Activated CD8-positive, alpha-beta T cell treated with anti-CD3 and anti-CD28 coated beads, Interleukin-2, amount 10 ng/mL, durations not matched to agents 7 days and 5 days (primary cell): ENCODE measurements at regions not wholly inside any gene's neighbourhood (a gene's known extent, or its start where the extent isn't known, plus 50 kb on each side); places are given as distances from the start of the nearest gene placed in this dataset.
"Not testable (repeated sequence)": the region's sequence is repeated elsewhere in the genome, so short reads cannot be mapped to it uniquely, and the experiment has no call there.

Experiments used
- ATAC-seq: fragments of 150-1000 bp; cut with Tn5 transposase; one replicate; pipeline ENCODE4 v1.10.0; 2021; ENCODE audit warnings: moderate library complexity
- CTCF ChIA-PET: fragments of 350-600 bp; sonication (Branson Sonifier 250); formaldehyde crosslinking; loops from one replicate; lab custom pipeline; 2021; ENCODE audit warnings: antibody characterized with exemption; lab: Charles Lee
- POLR2A ChIA-PET: fragments of 350-600 bp; sonication (Branson Sonifier 250); formaldehyde crosslinking; loops from one replicate; lab custom pipeline; 2021; ENCODE audit warnings: antibody characterized with exemption; lab: Charles Lee
- DNase-seq: peaks from one replicate; pipeline ENCODE4 v3.0.0-alpha.2; 2020
- H3K27ac Mint-ChIP-seq: one replicate; pipeline ENCODE4 v1.8.0; 2021; ENCODE audit warnings: mild to moderate bottlenecking, mixed read lengths
- H3K27me3 Mint-ChIP-seq: one replicate; pipeline ENCODE4 v1.8.0; 2021; ENCODE audit warnings: low read depth, mixed read lengths
- H3K36me3 Mint-ChIP-seq: one replicate; pipeline ENCODE4 v1.8.0; 2021; ENCODE audit warnings: low read depth, mixed read lengths
- H3K4me1 Mint-ChIP-seq: one replicate; pipeline ENCODE4 v1.8.0; 2021; ENCODE audit warnings: low read depth, mixed read lengths
- H3K4me3 Mint-ChIP-seq: one replicate; pipeline ENCODE4 v1.8.0; 2021; ENCODE audit warnings: mild to moderate bottlenecking, mixed read lengths
- H3K9me3 Mint-ChIP-seq: one replicate; pipeline ENCODE4 v1.8.0; 2022; ENCODE audit warnings: mixed read lengths; ENCODE audit not compliant: insufficient read depth

DNA sequence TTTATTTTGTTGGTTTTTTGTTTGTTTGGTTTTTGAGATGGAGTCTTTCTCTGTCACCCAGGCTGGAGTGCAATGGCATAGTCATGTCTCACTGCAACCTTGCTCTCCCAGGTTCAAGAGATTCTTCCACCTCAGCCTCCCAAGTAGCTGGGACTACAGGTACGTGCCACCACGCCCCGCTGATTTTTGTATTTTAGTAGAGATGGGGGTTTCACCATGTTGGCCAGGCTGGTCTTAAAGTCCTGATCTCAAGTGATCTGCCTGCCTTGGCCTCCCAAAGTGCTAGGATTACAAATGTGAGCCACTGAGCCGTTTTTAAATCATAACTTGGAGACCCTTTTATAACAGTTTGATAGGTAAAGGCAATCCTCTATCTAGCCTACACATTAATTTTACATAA, 95.9 kb upstream of the MIR17HG start:
- H3K4me1 Mint-ChIP-seq, H3K27me3 Mint-ChIP-seq, POLR2A ChIA-PET, H3K9me3 Mint-ChIP-seq, ATAC-seq, DNase-seq, H3K36me3 Mint-ChIP-seq, CTCF ChIA-PET, H3K4me3 Mint-ChIP-seq, H3K27ac Mint-ChIP-seq: not testable (repeated sequence)

DNA sequence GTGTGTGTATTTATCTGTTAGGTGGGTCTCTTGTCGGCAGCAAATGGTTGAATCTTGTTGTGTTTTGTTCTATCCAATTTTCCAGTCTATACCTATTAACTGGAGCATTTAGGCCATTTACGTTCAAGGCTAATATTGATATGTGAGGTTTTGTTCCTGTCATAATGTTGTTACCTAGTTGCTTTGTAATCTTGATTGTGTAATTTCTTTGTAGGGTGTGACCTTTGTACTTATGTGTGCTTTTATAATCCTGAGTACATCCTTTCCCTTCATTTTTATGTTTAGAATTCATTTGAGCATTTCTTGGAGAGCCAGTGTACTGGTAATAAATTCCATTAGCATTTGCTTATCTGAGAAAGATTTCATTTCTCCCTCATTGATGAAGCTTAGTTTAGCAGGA, 83.0 kb upstream of the MIR17HG start:
- DNase-seq (no peak), ATAC-seq (no peak)
- no peak overlapping the region for H3K27ac Mint-ChIP-seq
- no peak overlapping the region for H3K4me3 Mint-ChIP-seq
- CTCF ChIA-PET, result no interaction called here
- H3K27me3 Mint-ChIP-seq, result peaks cover 5% of the 10 kb centered on the region
- H3K4me1 Mint-ChIP-seq, result no peaks in the 10 kb centered on the region
- POLR2A ChIA-PET, result no interaction called here
- H3K36me3 Mint-ChIP-seq, result no peaks in the 10 kb centered on the region
- H3K9me3 Mint-ChIP-seq, result peaks cover 4% of the 10 kb centered on the region

DNA sequence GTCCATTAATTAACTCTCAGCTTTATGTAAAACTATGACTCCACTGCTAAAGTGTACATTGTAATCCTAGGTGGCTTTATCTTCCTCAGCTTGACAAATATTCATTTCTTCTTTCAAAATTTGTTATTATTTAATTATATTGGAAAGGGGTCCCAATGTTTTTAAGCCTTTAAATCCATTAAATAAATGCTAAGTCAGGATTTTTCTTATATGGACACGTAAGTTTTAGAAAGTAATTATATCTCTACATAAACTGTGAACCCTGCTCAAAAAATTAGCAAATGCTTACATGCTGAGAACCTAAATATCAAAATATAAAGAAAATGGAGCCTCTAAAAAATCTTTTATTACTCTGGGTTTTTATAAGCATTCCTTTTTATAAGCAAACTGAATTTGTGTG, 78.2 kb upstream of the MIR17HG start:
- POLR2A ChIA-PET, result no interaction called here
- H3K4me1 Mint-ChIP-seq, result peaks cover 9% of the 10 kb centered on the region
- CTCF ChIA-PET, result no interaction called here
- H3K36me3 Mint-ChIP-seq, result no peaks in the 10 kb centered on the region
- no peak overlapping the region for H3K4me3 Mint-ChIP-seq
- H3K27me3 Mint-ChIP-seq, result peaks cover 5% of the 10 kb centered on the region
- no peak overlapping the region for H3K27ac Mint-ChIP-seq
- DNase-seq (no peak), ATAC-seq (no peak)
- peaks cover 4% of the 10 kb centered on the region for H3K9me3 Mint-ChIP-seq

DNA sequence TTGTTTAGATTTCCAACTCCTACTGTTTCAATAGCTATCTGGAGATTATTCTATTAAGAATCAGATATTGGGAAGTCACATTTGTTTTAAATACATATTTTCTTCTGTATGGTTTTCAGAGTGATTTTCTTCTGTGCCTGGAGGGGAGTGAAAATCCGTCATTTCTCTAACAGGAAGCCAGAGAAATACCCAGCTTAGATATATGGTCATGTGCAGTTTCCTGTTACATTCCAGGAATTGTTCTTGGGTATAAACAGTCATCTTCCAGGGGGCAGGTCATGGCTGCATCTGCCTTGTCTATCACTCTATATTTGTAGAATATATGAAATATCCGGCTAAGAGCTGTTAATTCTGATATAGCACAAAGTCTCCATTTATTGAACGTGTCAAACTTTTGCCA, 77.5 kb upstream of the MIR17HG start:
- Mint-ChIP-seq H3K36me3 (no peaks in the 10 kb centered on the region), H3K4me3 (no peak overlapping the region), H3K4me1 (peaks cover 9% of the 10 kb centered on the region), H3K9me3 (peaks cover 2% of the 10 kb centered on the region), H3K27me3 (peaks cover 5% of the 10 kb centered on the region), H3K27ac (no peak overlapping the region)
- ATAC-seq (no peak), DNase-seq (no peak)
- CTCF ChIA-PET, result no interaction called here
- POLR2A ChIA-PET, result interaction anchor here (0.6 kb wide), 1 partner anchor 50 kb away, joined by 3 read pairs; no protein-coding TSS in a partner anchor

DNA sequence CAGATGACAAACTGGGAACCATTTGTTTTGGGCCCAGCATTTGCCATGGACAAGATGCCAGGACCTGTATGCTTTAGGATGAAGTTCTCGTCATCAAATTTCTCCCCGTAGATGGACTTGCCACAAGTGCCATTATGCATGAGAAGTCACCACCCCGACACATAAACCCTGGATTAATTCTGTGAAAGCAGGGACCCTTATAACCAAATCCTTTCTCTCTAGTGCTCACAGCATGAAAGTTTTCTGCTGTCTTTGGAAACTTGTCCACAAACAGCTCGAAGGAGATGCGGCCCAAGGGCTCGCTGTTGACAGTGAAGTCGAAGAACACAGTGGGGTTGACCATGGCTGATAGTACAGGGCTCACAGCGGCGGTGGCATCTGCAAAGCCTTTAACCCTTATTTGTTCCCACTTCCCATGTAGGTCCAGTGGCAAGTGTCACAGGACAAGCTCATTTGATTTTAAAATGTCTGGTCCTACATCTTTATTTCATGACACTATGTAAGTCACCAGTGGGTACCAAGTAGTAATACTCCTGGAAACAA, 75.2 kb upstream of the MIR17HG start:
- DNase-seq, result no peak
- peaks cover 9% of the 10 kb centered on the region for H3K4me1 Mint-ChIP-seq
- H3K27ac Mint-ChIP-seq, result no peak overlapping the region
- POLR2A ChIA-PET, result no interaction called here
- H3K9me3 Mint-ChIP-seq, result no peaks in the 10 kb centered on the region
- H3K36me3 Mint-ChIP-seq, result no peaks in the 10 kb centered on the region
- H3K4me3 Mint-ChIP-seq, result no peak overlapping the region
- no peak for ATAC-seq
- CTCF ChIA-PET, result no interaction called here
- H3K27me3 Mint-ChIP-seq, result peaks cover 5% of the 10 kb centered on the region

DNA sequence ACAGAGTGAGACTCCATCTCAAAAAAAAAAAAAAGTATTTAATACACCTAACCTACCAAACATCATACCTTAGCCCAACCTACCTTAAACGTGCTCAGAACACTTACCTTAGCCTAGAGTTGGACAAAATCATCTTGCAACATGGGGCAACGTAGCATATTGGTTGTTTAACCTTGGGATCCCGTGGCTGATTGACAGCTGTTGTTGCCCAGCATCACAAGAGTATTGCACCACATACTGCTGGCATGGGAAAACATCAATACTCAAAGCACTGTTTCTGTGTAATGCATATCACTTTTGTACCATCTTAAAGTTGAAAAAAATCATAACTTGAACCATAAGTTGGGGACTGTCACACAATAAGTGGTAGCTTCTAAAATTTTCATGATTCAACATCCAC, 73.8 kb upstream of the MIR17HG start:
- H3K9me3 Mint-ChIP-seq, result no peaks in the 10 kb centered on the region
- CTCF ChIA-PET, result no interaction called here
- DNase-seq, result no peak
- no peak for ATAC-seq
- no peak overlapping the region for H3K27ac Mint-ChIP-seq
- no peak overlapping the region for H3K4me3 Mint-ChIP-seq
- peaks cover 9% of the 10 kb centered on the region for H3K4me1 Mint-ChIP-seq
- POLR2A ChIA-PET, result no interaction called here
- H3K36me3 Mint-ChIP-seq, result no peaks in the 10 kb centered on the region
- peaks cover 4% of the 10 kb centered on the region for H3K27me3 Mint-ChIP-seq

DNA sequence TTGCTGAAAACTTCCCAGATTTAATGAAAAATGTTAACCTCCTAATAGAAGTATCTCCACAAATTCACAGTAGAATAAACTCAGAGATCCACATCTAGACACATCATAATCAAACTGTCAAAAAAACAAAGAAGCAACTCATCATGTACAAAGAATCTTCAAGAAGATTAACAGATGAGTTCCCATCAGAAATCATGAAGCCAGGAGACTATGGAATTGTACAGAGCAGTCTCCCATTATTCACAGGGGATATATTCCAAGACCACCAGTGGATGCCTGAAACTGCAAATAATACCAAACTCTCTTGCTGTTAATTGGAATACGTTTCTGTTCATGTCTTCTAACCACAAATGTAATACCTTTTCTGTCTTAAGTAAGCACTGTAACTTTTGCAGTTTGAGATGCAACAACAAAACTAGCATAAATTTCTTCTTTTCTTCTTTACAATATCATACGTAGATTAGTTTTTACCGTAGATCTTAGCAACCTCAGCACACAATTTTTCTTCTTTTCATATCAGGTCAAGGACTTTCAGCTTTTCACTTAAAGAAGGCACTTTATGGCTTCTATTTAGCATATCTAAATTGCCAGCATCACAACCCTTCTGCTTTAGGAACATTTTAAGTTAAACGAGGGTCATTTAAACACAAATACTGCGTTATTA, 70.3 kb upstream of the MIR17HG start:
- Mint-ChIP-seq H3K9me3 (no peaks in the 10 kb centered on the region), H3K4me3 (no peak overlapping the region), H3K4me1 (no peaks in the 10 kb centered on the region), H3K27ac (no peak overlapping the region), H3K36me3 (no peaks in the 10 kb centered on the region), H3K27me3 (peaks cover 4% of the 10 kb centered on the region)
- CTCF ChIA-PET, result no interaction called here
- DNase-seq (no peak), ATAC-seq (no peak)
- POLR2A ChIA-PET, result no interaction called here

DNA sequence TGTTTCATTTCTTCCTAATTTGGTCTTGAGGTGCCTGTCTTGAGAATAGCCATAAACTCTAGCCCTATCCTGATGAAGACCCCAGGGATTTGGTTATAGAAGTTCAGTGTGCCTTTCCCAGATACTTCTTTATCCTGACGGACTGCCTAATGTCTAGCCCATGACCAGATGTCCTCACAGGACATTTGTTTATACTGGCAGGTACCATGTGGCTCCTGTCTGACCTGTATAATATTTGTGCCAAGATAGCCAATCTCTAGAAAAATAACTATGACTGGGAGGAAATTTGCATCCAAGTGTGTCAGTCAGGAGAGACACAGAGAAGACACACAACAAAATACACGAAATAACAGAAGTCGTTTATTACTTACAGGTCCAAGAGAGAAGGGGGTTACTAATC, 69.2 kb upstream of the MIR17HG start:
- Mint-ChIP-seq H3K4me1 (no peaks in the 10 kb centered on the region), H3K36me3 (no peaks in the 10 kb centered on the region), H3K27ac (no peak overlapping the region), H3K9me3 (no peaks in the 10 kb centered on the region), H3K4me3 (no peak overlapping the region), H3K27me3 (peaks cover 2% of the 10 kb centered on the region)
- DNase-seq (no peak), ATAC-seq (no peak)
- CTCF ChIA-PET, result no interaction called here
- POLR2A ChIA-PET, result no interaction called here

DNA sequence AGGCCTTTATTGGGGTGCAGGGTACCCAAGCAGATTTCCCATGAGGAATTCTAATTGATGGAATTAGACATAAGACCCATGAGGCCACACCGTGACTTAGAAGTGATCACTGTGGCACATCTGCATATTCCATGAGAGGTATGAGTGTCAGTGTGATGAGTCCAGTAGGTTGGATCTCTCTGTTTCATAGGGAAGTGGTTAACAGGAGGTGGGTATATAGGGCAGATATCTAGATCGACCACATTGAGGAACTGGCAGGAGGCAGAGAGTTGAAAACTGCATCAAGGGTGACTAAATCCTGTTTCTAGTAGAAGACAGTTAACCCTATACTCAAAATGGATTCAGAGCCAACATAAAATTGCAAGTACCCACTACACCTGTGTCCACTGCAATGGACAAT, 68.6 kb upstream of the MIR17HG start:
- Mint-ChIP-seq H3K27ac (no peak overlapping the region), H3K36me3 (no peaks in the 10 kb centered on the region), H3K27me3 (peaks cover 2% of the 10 kb centered on the region), H3K9me3 (no peaks in the 10 kb centered on the region), H3K4me3 (no peak overlapping the region), H3K4me1 (no peaks in the 10 kb centered on the region)
- DNase-seq, result no peak
- ChIA-PET POLR2A (no interaction called here), CTCF (no interaction called here)
- ATAC-seq, result no peak

DNA sequence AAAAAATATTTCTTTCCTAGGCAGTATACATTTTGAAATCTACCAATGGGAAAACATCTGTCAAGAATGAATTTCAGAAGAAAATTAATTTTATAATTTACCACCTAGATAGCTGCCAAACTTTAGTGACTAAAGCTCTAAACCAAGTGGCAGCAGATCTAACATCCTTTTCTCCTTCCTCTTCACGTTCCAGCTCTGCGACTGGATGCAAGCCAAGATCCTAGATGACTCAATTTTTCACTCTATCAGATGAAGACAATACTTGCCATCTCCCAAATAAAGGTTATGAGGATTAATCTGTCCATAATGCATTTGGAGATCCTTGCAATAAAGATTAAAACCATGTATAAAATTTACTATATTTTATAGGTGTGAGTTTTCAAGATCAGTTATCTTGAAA, 66.7 kb upstream of the MIR17HG start:
- CTCF ChIA-PET, result no interaction called here

DNA sequence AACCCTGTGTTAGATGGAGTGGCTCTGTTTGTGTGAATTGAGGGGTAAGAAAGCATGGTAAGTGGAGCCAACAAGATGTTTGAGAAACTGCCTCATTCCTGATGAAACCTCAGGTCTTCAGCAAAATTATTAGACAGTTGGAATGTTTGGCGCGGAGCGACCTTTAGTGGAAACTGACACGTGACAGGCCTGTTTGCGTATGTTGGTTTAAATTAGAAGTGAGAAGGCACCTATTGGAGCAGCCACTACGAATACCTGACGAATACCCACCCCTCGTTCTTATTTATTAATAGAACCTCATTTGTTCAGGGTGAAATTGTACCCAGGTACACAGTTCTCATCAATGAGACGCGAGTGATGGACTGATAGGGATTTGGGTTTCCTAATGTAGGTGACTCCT, 63.2 kb upstream of the MIR17HG start:
- CTCF ChIA-PET, result no interaction called here
- POLR2A ChIA-PET, result no interaction called here
- DNase-seq (no peak), ATAC-seq (no peak)
- no peaks in the 10 kb centered on the region for H3K27me3 Mint-ChIP-seq
- no peaks in the 10 kb centered on the region for H3K36me3 Mint-ChIP-seq
- no peaks in the 10 kb centered on the region for H3K4me1 Mint-ChIP-seq
- no peak overlapping the region for H3K4me3 Mint-ChIP-seq
- H3K9me3 Mint-ChIP-seq, result no peaks in the 10 kb centered on the region
- H3K27ac Mint-ChIP-seq, result no peak overlapping the region

More for the DNA sequence above, 66.7 kb upstream of the MIR17HG start:
- ATAC-seq, result no peak
- Mint-ChIP-seq H3K27me3 (peaks cover 2% of the 10 kb centered on the region), H3K4me3 (no peak overlapping the region), H3K9me3 (no peaks in the 10 kb centered on the region), H3K27ac (no peak overlapping the region), H3K4me1 (no peaks in the 10 kb centered on the region), H3K36me3 (no peaks in the 10 kb centered on the region)
- DNase-seq, result no peak
- POLR2A ChIA-PET, result no interaction called here

DNA sequence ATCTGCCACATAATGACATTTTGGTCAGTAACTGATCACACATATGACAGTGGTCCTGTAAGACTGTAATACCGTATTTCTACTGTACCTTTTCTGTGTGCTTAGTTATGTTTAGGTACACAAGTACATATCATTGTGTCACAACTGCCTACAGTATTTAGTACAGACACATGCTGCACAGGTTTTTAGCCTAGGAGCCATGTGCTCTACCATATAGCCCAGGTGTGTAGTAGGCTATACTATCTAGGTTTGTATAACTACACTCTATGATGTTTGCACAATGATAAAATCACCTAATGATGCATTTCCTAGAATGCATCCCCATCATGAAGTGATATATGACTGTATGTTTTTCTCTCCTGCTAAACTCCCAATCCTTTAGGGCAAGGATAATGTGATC, 61.2 kb upstream of the MIR17HG start:
- H3K9me3 Mint-ChIP-seq, result no peaks in the 10 kb centered on the region
- no peak overlapping the region for H3K4me3 Mint-ChIP-seq
- H3K27me3 Mint-ChIP-seq, result peaks cover 5% of the 10 kb centered on the region
- no peak for ATAC-seq
- H3K36me3 Mint-ChIP-seq, result no peaks in the 10 kb centered on the region
- DNase-seq, result no peak
- no peaks in the 10 kb centered on the region for H3K4me1 Mint-ChIP-seq
- no peak overlapping the region for H3K27ac Mint-ChIP-seq
- ChIA-PET POLR2A (no interaction called here), CTCF (no interaction called here)

DNA sequence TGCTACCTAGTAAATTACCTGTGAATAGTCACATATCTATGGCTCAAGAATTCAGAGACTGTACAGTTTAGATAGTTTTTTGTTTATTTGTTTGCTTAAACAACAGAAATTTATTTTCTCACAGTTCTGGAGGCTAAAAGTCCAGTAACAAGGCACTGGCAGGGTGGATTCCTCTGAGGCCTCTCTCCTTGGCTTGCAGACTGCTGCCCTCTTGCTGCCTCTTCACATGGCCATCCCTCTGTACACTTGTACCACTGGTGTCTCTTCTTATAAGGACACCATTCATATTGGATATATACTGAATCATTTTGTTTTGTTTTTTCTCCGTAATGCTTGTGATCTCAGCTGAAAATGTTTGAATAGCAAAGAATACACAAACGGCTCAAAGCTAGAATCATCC, 56.4 kb upstream of the MIR17HG start:
- H3K27ac Mint-ChIP-seq, result no peak overlapping the region
- ATAC-seq (no peak), DNase-seq (no peak)
- no peaks in the 10 kb centered on the region for H3K4me1 Mint-ChIP-seq
- no peaks in the 10 kb centered on the region for H3K9me3 Mint-ChIP-seq
- H3K36me3 Mint-ChIP-seq, result no peaks in the 10 kb centered on the region
- POLR2A ChIA-PET, result no interaction called here
- CTCF ChIA-PET, result no interaction called here
- no peak overlapping the region for H3K4me3 Mint-ChIP-seq
- H3K27me3 Mint-ChIP-seq, result peaks cover 5% of the 10 kb centered on the region
